IPS DF 6.9 (cell line): ENCODE measurements at regions not wholly inside any gene's neighbourhood (a gene's known extent, or its start where the extent isn't known, plus 50 kb on each side); places are given as distances from the start of the nearest gene placed in this dataset.

Experiments
- DNase-seq: peaks from one replicate; pipeline ENCODE4 v3.0.0-alpha.2; 2013; ENCODE audit warnings: low read depth, low spot score
- H3K27ac ChIP-seq: one replicate; pipeline ENCODE4 v1.5.1; 2013; ENCODE audit warnings: low read length, control low read depth
- H3K27me3 ChIP-seq: 2 replicates; pipeline ENCODE4 v1.6.1; 2013; ENCODE audit warnings: mild to moderate bottlenecking, low read length; ENCODE audit not compliant: control insufficient read depth, insufficient read depth
- H3K36me3 ChIP-seq: 2 replicates; pipeline ENCODE4 v1.6.1; 2013; ENCODE audit warnings: low read length; ENCODE audit not compliant: control insufficient read depth, insufficient read depth
- H3K4me1 ChIP-seq: 2 replicates; pipeline ENCODE4 v1.6.1; 2013; ENCODE audit warnings: low read length; ENCODE audit not compliant: control insufficient read depth, insufficient read depth
- H3K4me3 ChIP-seq: 2 replicates; pipeline ENCODE4 v1.5.1; 2013; ENCODE audit warnings: mild to moderate bottlenecking, low read length
- H3K9me3 ChIP-seq: 2 replicates; pipeline ENCODE4 v1.6.1; 2013; ENCODE audit warnings: low read length, inconsistent platforms; ENCODE audit not compliant: control insufficient read depth, insufficient read depth
- WGBS: extraction: QIAGEN DNeasy Blood & Tissue Kit; methylation state at CpG from one replicate; pipeline ENCODE4 v1.1.7; 2013; ENCODE audit warnings: mixed read lengths, missing lambda C conversion rate; ENCODE audit not compliant: insufficient read length, insufficient coverage; 5-methylcytosine and 5-hydroxymethylcytosine counted together

DNA sequence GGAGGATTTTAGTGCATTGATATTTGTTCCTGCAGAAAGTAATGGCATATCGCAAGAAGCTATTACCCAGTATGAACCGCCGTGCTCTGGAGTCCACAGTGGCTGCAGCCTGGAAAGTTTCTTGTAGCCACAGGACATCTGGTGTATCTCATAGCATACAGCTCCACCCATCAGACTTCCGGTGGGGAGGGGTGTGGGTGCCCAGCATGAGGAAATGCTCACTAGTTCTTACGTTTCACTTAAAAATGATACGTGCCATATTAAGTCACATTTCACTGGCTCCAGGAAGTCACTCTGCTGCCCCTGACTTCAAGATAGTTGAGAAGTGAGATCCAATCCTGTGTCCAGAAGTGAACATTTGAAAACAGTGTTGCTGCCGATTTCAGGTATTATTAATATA is 990.4 kb downstream of the GBE1 start:
- no peaks in the 10 kb centered on the region for H3K36me3 ChIP-seq
- no peaks in the 10 kb centered on the region for H3K4me1 ChIP-seq
- no peak overlapping the region for H3K4me3 ChIP-seq
- no peak overlapping the region for H3K27ac ChIP-seq
- no peaks in the 10 kb centered on the region for H3K9me3 ChIP-seq
- DNase-seq, result no peak
- no peaks in the 10 kb centered on the region for H3K27me3 ChIP-seq
- no CpG with 5 or more reads among the region's 7 CpGs for WGBS

DNA sequence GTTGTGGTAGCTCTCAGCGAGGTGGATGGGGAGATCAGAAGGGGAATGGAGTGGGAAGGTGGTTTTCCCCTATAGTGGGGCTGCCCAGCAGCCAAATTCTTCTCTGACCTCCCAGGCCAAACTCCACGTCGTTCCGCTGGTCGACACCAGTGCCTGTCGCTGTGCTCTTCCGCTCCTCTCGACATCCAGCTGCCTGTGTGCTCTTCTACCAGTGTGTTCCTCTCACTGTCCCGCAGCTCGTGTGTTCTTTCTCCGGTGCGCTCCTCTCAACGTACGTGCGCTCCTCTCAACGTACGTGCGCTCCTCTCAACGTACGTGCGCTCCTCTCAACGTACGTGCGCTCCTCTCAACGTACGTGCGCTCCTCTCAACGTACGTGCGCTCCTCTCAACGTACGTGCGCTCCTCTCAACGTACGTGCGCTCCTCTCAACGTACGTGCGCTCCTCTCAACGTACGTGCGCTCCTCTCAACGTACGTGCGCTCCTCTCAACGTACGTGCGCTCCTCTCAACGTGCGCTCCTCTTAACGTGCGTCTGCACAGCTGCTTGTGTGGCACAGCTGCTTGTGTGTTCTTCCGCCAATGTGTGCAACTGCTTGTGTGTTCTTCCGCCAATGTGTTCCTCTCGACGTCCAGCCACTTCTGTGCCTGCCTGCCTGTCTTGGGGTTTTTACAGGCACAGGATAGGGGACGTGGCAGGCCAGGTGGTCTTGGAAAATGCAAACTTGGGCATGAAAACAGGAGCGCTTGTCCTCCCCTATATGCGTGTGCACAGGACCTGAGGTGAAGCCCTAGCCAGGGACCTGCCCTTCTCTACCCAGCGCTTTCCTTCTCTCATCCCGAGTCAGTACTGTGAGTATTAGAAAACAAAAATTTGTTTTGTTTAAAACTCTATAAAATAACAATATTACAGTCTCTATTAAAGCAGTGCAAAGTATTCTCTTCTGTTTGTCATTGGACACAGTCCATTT is 991.1 kb downstream of the GBE1 start:
- Histone ChIP-seq H3K9me3 (no peaks in the 10 kb centered on the region), H3K27me3 (no peaks in the 10 kb centered on the region), H3K4me3 (no peak overlapping the region), H3K4me1 (no peaks in the 10 kb centered on the region), H3K27ac (no peak overlapping the region), H3K36me3 (no peaks in the 10 kb centered on the region)
- no CpG with 5 or more reads among the region's 61 CpGs for WGBS
- no peak for DNase-seq

DNA sequence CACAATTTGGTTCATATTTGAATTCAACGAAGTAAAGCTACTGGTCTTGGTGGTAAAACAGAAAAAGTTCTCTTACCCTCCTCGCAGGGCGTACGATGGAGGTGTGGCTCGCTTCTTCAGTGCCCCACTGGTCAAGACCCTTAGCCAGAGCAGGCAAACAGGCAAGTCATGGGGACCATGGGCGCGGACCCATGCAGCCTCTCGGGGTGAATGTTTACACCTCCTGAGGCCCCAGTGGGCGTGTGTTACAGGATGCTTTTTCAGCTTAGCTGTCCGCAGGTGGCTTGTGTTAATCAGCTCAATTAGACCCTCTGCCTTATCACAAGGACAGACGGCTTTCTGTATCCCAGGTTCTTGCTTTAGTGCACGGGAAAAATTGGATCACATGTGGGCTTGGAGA is 991.8 kb downstream of the GBE1 start:
- H3K9me3 ChIP-seq, result no peaks in the 10 kb centered on the region
- no peaks in the 10 kb centered on the region for H3K36me3 ChIP-seq
- no CpG with 5 or more reads among the region's 12 CpGs for WGBS
- H3K27me3 ChIP-seq, result no peaks in the 10 kb centered on the region
- H3K4me1 ChIP-seq, result no peaks in the 10 kb centered on the region
- H3K27ac ChIP-seq, result no peak overlapping the region
- no peak overlapping the region for H3K4me3 ChIP-seq
- no peak for DNase-seq

DNA sequence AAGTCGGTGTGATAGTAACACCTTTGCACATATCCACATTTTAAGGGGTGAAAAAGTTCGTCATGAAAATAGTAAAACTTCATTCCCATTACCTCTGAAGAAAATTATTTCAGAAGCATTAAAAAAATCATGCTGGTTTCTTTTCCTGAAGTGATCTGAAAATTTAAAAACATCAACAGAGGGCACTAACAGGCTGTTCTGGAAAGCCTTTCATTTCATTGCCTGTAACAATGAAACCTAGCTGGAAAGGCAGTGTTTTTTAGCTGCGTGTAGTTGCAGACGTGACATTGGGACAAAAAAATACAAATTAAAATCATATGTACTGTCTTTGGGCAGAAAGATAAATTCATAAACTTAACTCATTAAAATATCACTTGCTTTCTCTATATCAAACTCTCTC is 993.8 kb downstream of the GBE1 start:
- no CpG with 5 or more reads among the region's 4 CpGs for WGBS
- no peak for DNase-seq
- Histone ChIP-seq H3K27me3 (no peaks in the 10 kb centered on the region), H3K4me1 (no peaks in the 10 kb centered on the region), H3K9me3 (no peaks in the 10 kb centered on the region), H3K36me3 (no peaks in the 10 kb centered on the region), H3K4me3 (no peak overlapping the region), H3K27ac (no peak overlapping the region)

GRCh38 chr3:80754969-80755368 is 987.2 kb upstream of the ROBO1 start:
- no peak for DNase-seq
- Histone ChIP-seq H3K4me3 (no peak overlapping the region), H3K27me3 (no peaks in the 10 kb centered on the region), H3K4me1 (no peaks in the 10 kb centered on the region; the same call in 1 of the 2 replicates), H3K9me3 (no peaks in the 10 kb centered on the region), H3K27ac (no peak overlapping the region), H3K36me3 (no peaks in the 10 kb centered on the region)
- WGBS, result no CpG with 5 or more reads among the region's 8 CpGs

- H3K4me3 ChIP-seq, result no peak overlapping the region
- H3K9me3 ChIP-seq, result no peaks in the 10 kb centered on the region
- no peaks in the 10 kb centered on the region for H3K36me3 ChIP-seq
- H3K4me1 ChIP-seq, result no peaks in the 10 kb centered on the region; the same call in 1 of the 2 replicates
- no peaks in the 10 kb centered on the region for H3K27me3 ChIP-seq
- no peak for DNase-seq
- WGBS, result no CpG with 5 or more reads among the region's 4 CpGs
- no peak overlapping the region for H3K27ac ChIP-seq
These were observed 985.2 kb upstream of the ROBO1 start for GRCh38 chr3:80753021-80753420.

DNA sequence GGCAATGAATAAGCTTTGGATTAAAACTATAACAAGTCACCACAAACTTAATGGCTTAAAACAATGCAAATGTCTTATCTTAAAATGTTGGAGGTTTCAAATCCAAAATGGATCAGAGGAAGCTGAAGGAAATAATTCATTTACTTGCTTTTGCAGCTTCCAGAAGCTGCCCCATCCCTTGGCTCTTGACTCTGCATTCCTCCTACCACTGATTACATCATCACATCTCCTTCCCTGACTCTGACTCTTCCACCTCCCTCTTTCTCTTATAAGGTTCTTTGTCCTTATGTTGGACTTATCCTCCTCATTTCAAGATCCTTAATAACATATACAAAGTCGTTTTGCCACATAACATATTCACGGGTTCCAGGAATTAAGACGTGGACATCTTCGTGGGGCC is 982.8 kb upstream of the ROBO1 start:
- no peak overlapping the region for H3K4me3 ChIP-seq
- H3K9me3 ChIP-seq, result no peaks in the 10 kb centered on the region
- DNase-seq, result no peak
- no peaks in the 10 kb centered on the region; the same call in 1 of the 2 replicates for H3K4me1 ChIP-seq
- no CpG with 5 or more reads among the region's 4 CpGs for WGBS
- H3K27ac ChIP-seq, result no peak overlapping the region
- no peaks in the 10 kb centered on the region for H3K27me3 ChIP-seq
- H3K36me3 ChIP-seq, result no peaks in the 10 kb centered on the region

- Histone ChIP-seq H3K9me3 (no peaks in the 10 kb centered on the region), H3K4me1 (no peaks in the 10 kb centered on the region), H3K4me3 (no peak overlapping the region), H3K36me3 (no peaks in the 10 kb centered on the region), H3K27me3 (no peaks in the 10 kb centered on the region), H3K27ac (no peak overlapping the region)
- no peak for DNase-seq
- no CpG with 5 or more reads among the region's 2 CpGs for WGBS
These were observed 967.1 kb upstream of the ROBO1 start for GRCh38 chr3:80734920-80735319.

- Histone ChIP-seq H3K9me3 (no peaks in the 10 kb centered on the region), H3K27ac (no peak overlapping the region), H3K4me1 (no peaks in the 10 kb centered on the region), H3K4me3 (no peak overlapping the region), H3K27me3 (no peaks in the 10 kb centered on the region), H3K36me3 (no peaks in the 10 kb centered on the region)
- DNase-seq, result no peak
- WGBS, result no CpG with 5 or more reads among the region's 1 CpG
These were observed 966.7 kb upstream of the ROBO1 start for GRCh38 chr3:80734483-80734882.

- Histone ChIP-seq H3K36me3 (no peaks in the 10 kb centered on the region), H3K4me1 (no peaks in the 10 kb centered on the region), H3K4me3 (no peak overlapping the region), H3K27me3 (no peaks in the 10 kb centered on the region), H3K9me3 (no peaks in the 10 kb centered on the region), H3K27ac (no peak overlapping the region)
- no CpG with 5 or more reads among the region's 5 CpGs for WGBS
- no peak for DNase-seq
These were observed 965.9 kb upstream of the ROBO1 start for GRCh38 chr3:80733522-80734176.
